ENCODE measurements at regions not wholly inside any gene's neighbourhood (a gene's known extent, or its start where the extent isn't known, plus 50 kb on each side); places are given as distances from the start of the nearest gene placed in this dataset.

GRCh38 chr5:166562246-166562645, 1729.2 kb upstream of the WWC1 start:
- no peak for DNase-seq
- Histone ChIP-seq H3K4me1 (ENCODE audit: control insufficient read depth in 2 of 2, insufficient read depth in 2 of 2, low read length in 2 of 2) (no peaks in the 10 kb centered on the region), H3K36me3 (ENCODE audit: control insufficient read depth in 2 of 3, insufficient read depth in 3 of 3, low read length in 3 of 3) (no peaks in the 10 kb centered on the region), H3K4me3 (ENCODE audit: low read length) (no peak overlapping the region), H3K27ac (ENCODE audit: low read depth, low read length) (no peak overlapping the region), H3K9me3 (ENCODE audit: control insufficient read depth in 2 of 3, low read length in 3 of 3) (peaks cover 0 to 6% (median 0%) of the 10 kb centered on the region in 3 experiments), H3K27me3 (ENCODE audit: control insufficient read depth in 2 of 2, insufficient read depth in 2 of 2, low read length in 2 of 2) (no peaks in the 10 kb centered on the region)
- no peaks in the 10 kb centered on the region for H3K4me1 Mint-ChIP-seq
- H3K27ac Mint-ChIP-seq: no peak overlapping the region
- CTCF ChIA-PET: no interaction called here
- POLR2A ChIA-PET: no interaction called here
- no peak for ATAC-seq
- H3K9me3 Mint-ChIP-seq: peaks cover 0 to 31% (median 6%) of the 10 kb centered on the region in 11 donors
- intact Hi-C loops (cut with micrococcal nuclease): no loop called here
- no peak overlapping the region for H3K4me3 Mint-ChIP-seq
- H3K36me3 Mint-ChIP-seq: no peaks in the 10 kb centered on the region
- H3K27me3 Mint-ChIP-seq: no peaks in the 10 kb centered on the region

- ChIA-PET POLR2A (no interaction called here), CTCF (no interaction called here)
- Histone ChIP-seq H3K27me3 (ENCODE audit: control insufficient read depth in 2 of 2, insufficient read depth in 2 of 2, low read length in 2 of 2) (no peaks in the 10 kb centered on the region), H3K9me3 (ENCODE audit: control insufficient read depth in 2 of 3, low read length in 3 of 3) (no peaks in the 10 kb centered on the region), H3K4me3 (ENCODE audit: low read length) (no peak overlapping the region), H3K4me1 (ENCODE audit: control insufficient read depth in 2 of 2, insufficient read depth in 2 of 2, low read length in 2 of 2) (no peaks in the 10 kb centered on the region), H3K27ac (ENCODE audit: low read depth, low read length) (no peak overlapping the region), H3K36me3 (ENCODE audit: control insufficient read depth in 2 of 3, insufficient read depth in 3 of 3, low read length in 3 of 3) (no peaks in the 10 kb centered on the region)
- DNase-seq (no peak), ATAC-seq (no peak)
- intact Hi-C loops (cut with micrococcal nuclease): no loop called here
- Mint-ChIP-seq H3K36me3 (no peaks in the 10 kb centered on the region), H3K9me3 (peaks cover 0 to 25% (median 8%) of the 10 kb centered on the region in 11 donors), H3K27ac (no peak overlapping the region), H3K27me3 (no peaks in the 10 kb centered on the region), H3K4me1 (no peaks in the 10 kb centered on the region), H3K4me3 (no peak overlapping the region)
Observed at GRCh38 chr5:166566725-166567124, 1724.7 kb upstream of the WWC1 start.

- CTCF ChIA-PET: no interaction called here
- intact Hi-C loops (cut with micrococcal nuclease): no loop called here
- H3K4me3 Mint-ChIP-seq: no peak overlapping the region
- no peaks in the 10 kb centered on the region for H3K36me3 ChIP-seq (ENCODE audit: control insufficient read depth in 2 of 3, insufficient read depth in 3 of 3, low read length in 3 of 3)
- no peaks in the 10 kb centered on the region for H3K4me1 Mint-ChIP-seq
- H3K27ac ChIP-seq (ENCODE audit: low read depth, low read length): no peak overlapping the region
- H3K36me3 Mint-ChIP-seq: no peaks in the 10 kb centered on the region
- POLR2A ChIA-PET: no interaction called here
- no peaks in the 10 kb centered on the region for H3K27me3 Mint-ChIP-seq
- DNase-seq: no peak
- no peak for ATAC-seq
- H3K4me3 ChIP-seq (ENCODE audit: low read length): no peak overlapping the region
- no peaks in the 10 kb centered on the region for H3K27me3 ChIP-seq (ENCODE audit: control insufficient read depth in 2 of 2, insufficient read depth in 2 of 2, low read length in 2 of 2)
- peaks cover 0 to 4% (median 0%) of the 10 kb centered on the region in 3 experiments for H3K9me3 ChIP-seq (ENCODE audit: control insufficient read depth in 2 of 3, low read length in 3 of 3)
- peaks cover 0 to 32% (median 11%) of the 10 kb centered on the region in 11 donors for H3K9me3 Mint-ChIP-seq
- H3K4me1 ChIP-seq (ENCODE audit: control insufficient read depth in 2 of 2, insufficient read depth in 2 of 2, low read length in 2 of 2): no peaks in the 10 kb centered on the region
- no peak overlapping the region for H3K27ac Mint-ChIP-seq
Observed at GRCh38 chr5:166570865-166571264, 1720.6 kb upstream of the WWC1 start.

- H3K4me1 Mint-ChIP-seq: no peaks in the 10 kb centered on the region
- H3K27ac Mint-ChIP-seq: no peak overlapping the region
- CTCF ChIA-PET: no interaction called here
Observed at GRCh38 chr5:166571668-166572067, 1719.8 kb upstream of the WWC1 start.

GRCh38 chr5:166576323-166576722, 1715.1 kb upstream of the WWC1 start:
- no peak overlapping the region for H3K27ac ChIP-seq (ENCODE audit: low read depth, low read length)
- H3K9me3 ChIP-seq (ENCODE audit: control insufficient read depth in 2 of 3, low read length in 3 of 3): peaks cover 0 to 9% (median 0%) of the 10 kb centered on the region in 3 experiments
- POLR2A ChIA-PET: no interaction called here
- H3K4me1 ChIP-seq (ENCODE audit: control insufficient read depth in 2 of 2, insufficient read depth in 2 of 2, low read length in 2 of 2): no peaks in the 10 kb centered on the region
- peaks cover 0 to 25% (median 12%) of the 10 kb centered on the region in 11 donors for H3K9me3 Mint-ChIP-seq
- H3K27me3 ChIP-seq (ENCODE audit: control insufficient read depth in 2 of 2, insufficient read depth in 2 of 2, low read length in 2 of 2): no peaks in the 10 kb centered on the region
- DNase-seq (no peak), ATAC-seq (no peak)
- no peak overlapping the region for H3K27ac Mint-ChIP-seq
- H3K36me3 ChIP-seq (ENCODE audit: control insufficient read depth in 2 of 3, insufficient read depth in 3 of 3, low read length in 3 of 3): no peaks in the 10 kb centered on the region
- intact Hi-C loops (cut with micrococcal nuclease): no loop called here
- H3K27me3 Mint-ChIP-seq: no peaks in the 10 kb centered on the region
- no peaks in the 10 kb centered on the region for H3K36me3 Mint-ChIP-seq
- no peak overlapping the region for H3K4me3 ChIP-seq (ENCODE audit: low read length)
- no peak overlapping the region for H3K4me3 Mint-ChIP-seq
- CTCF ChIA-PET: no interaction called here
- no peaks in the 10 kb centered on the region for H3K4me1 Mint-ChIP-seq

More at GRCh38 chr5:166571668-166572067, 1719.8 kb upstream of the WWC1 start:
- Histone ChIP-seq H3K4me1 (ENCODE audit: control insufficient read depth in 2 of 2, insufficient read depth in 2 of 2, low read length in 2 of 2) (no peaks in the 10 kb centered on the region), H3K27ac (ENCODE audit: low read depth, low read length) (no peak overlapping the region), H3K9me3 (ENCODE audit: control insufficient read depth in 2 of 3, low read length in 3 of 3) (peaks cover 0 to 4% (median 0%) of the 10 kb centered on the region in 3 experiments), H3K27me3 (ENCODE audit: control insufficient read depth in 2 of 2, insufficient read depth in 2 of 2, low read length in 2 of 2) (no peaks in the 10 kb centered on the region), H3K4me3 (ENCODE audit: low read length) (no peak overlapping the region), H3K36me3 (ENCODE audit: control insufficient read depth in 2 of 3, insufficient read depth in 3 of 3, low read length in 3 of 3) (no peaks in the 10 kb centered on the region)
- DNase-seq: no peak
- POLR2A ChIA-PET: no interaction called here
- peaks cover 0 to 32% (median 11%) of the 10 kb centered on the region in 11 donors for H3K9me3 Mint-ChIP-seq
- ATAC-seq: no peak
- H3K36me3 Mint-ChIP-seq: no peaks in the 10 kb centered on the region
- no peaks in the 10 kb centered on the region for H3K27me3 Mint-ChIP-seq
- H3K4me3 Mint-ChIP-seq: no peak overlapping the region
- intact Hi-C loops (cut with micrococcal nuclease): no loop called here

GRCh38 chr5:166581826-166582225, 1709.6 kb upstream of the WWC1 start:
- ChIA-PET POLR2A (no interaction called here), CTCF (no interaction called here)
- H3K9me3 Mint-ChIP-seq: peaks cover 2 to 16% (median 7%) of the 10 kb centered on the region in 11 donors
- no peak for DNase-seq
- no peaks in the 10 kb centered on the region for H3K27me3 ChIP-seq (ENCODE audit: control insufficient read depth in 2 of 2, insufficient read depth in 2 of 2, low read length in 2 of 2)
- H3K4me3 Mint-ChIP-seq: no peak overlapping the region
- no peaks in the 10 kb centered on the region for H3K4me1 Mint-ChIP-seq
- H3K27me3 Mint-ChIP-seq: no peaks in the 10 kb centered on the region
- H3K36me3 Mint-ChIP-seq: no peaks in the 10 kb centered on the region
- no peak overlapping the region for H3K4me3 ChIP-seq (ENCODE audit: low read length)
- intact Hi-C loops (cut with micrococcal nuclease): no loop called here
- peaks cover 0 to 5% (median 0%) of the 10 kb centered on the region in 3 experiments for H3K9me3 ChIP-seq (ENCODE audit: control insufficient read depth in 2 of 3, low read length in 3 of 3)
- ATAC-seq: no peak
- no peaks in the 10 kb centered on the region for H3K4me1 ChIP-seq (ENCODE audit: control insufficient read depth in 2 of 2, insufficient read depth in 2 of 2, low read length in 2 of 2)
- no peak overlapping the region for H3K27ac ChIP-seq (ENCODE audit: low read depth, low read length)
- no peaks in the 10 kb centered on the region for H3K36me3 ChIP-seq (ENCODE audit: control insufficient read depth in 2 of 3, insufficient read depth in 3 of 3, low read length in 3 of 3)
- H3K27ac Mint-ChIP-seq: no peak overlapping the region

GRCh38 chr5:166582416-166582815, 1709.0 kb upstream of the WWC1 start:
- ATAC-seq (no peak), DNase-seq (no peak)
- intact Hi-C loops (cut with micrococcal nuclease): no loop called here
- ChIA-PET CTCF (no interaction called here), POLR2A (no interaction called here)
- Histone ChIP-seq H3K27me3 (ENCODE audit: control insufficient read depth in 2 of 2, insufficient read depth in 2 of 2, low read length in 2 of 2) (no peaks in the 10 kb centered on the region), H3K9me3 (ENCODE audit: control insufficient read depth in 2 of 3, low read length in 3 of 3) (peaks cover 0 to 5% (median 0%) of the 10 kb centered on the region in 3 experiments), H3K4me3 (ENCODE audit: low read length) (no peak overlapping the region), H3K4me1 (ENCODE audit: control insufficient read depth in 2 of 2, insufficient read depth in 2 of 2, low read length in 2 of 2) (no peaks in the 10 kb centered on the region), H3K27ac (ENCODE audit: low read depth, low read length) (no peak overlapping the region), H3K36me3 (ENCODE audit: control insufficient read depth in 2 of 3, insufficient read depth in 3 of 3, low read length in 3 of 3) (no peaks in the 10 kb centered on the region)
- Mint-ChIP-seq H3K27ac (no peak overlapping the region), H3K27me3 (no peaks in the 10 kb centered on the region), H3K9me3 (peaks cover 2 to 16% (median 7%) of the 10 kb centered on the region in 11 donors), H3K4me1 (no peaks in the 10 kb centered on the region), H3K4me3 (no peak overlapping the region), H3K36me3 (no peaks in the 10 kb centered on the region)

All from naive thymus-derived CD4-positive, alpha-beta T cell (primary cell).